ENCODE measurements at regions not wholly inside any gene's neighbourhood (a gene's known extent, or its start where the extent isn't known, plus 50 kb on each side); places are given as distances from the start of the nearest gene placed in this dataset.
"Not testable (repeated sequence)": the region's sequence is repeated elsewhere in the genome, so short reads cannot be mapped to it uniquely, and the experiment has no call there.

- TF ChIP-seq CTCF (conservative IDR thresholded peaks at IDR 0.05) (no peak), ZFX (IDR thresholded peaks at IDR 0.05) (no peak)
- H3K27ac ChIP-seq, result no peak overlapping the region
Observed at GRCh38 chr11:121904148-121904547, 211.9 kb downstream of the BLID start.

- no peak for TF ChIP-seq CTCF (conservative IDR thresholded peaks at IDR 0.05)
- no peak for TF ChIP-seq ZFX (IDR thresholded peaks at IDR 0.05)
- H3K27ac ChIP-seq, result no peak overlapping the region
Observed at GRCh38 chr11:121901886-121902285, 214.1 kb downstream of the BLID start.

GRCh38 chr11:121901417-121901816 is 214.6 kb downstream of the BLID start:
- not testable (repeated sequence) for H3K27ac ChIP-seq

GRCh38 chr11:121899520-121899919 is 216.5 kb downstream of the BLID start:
- H3K27ac ChIP-seq, result no peak overlapping the region

GRCh38 chr11:121898903-121899302 is 217.1 kb downstream of the BLID start:
- TF ChIP-seq ZFX (IDR thresholded peaks at IDR 0.05), result no peak
- TF ChIP-seq CTCF (conservative IDR thresholded peaks at IDR 0.05), result no peak
- no peak overlapping the region for H3K27ac ChIP-seq

More at GRCh38 chr11:121899520-121899919, 216.5 kb downstream of the BLID start:
- no peak for TF ChIP-seq ZFX (IDR thresholded peaks at IDR 0.05)
- no peak for TF ChIP-seq CTCF (conservative IDR thresholded peaks at IDR 0.05)

GRCh38 chr11:121895919-121896318 is 220.1 kb downstream of the BLID start:
- H3K27ac ChIP-seq, result no peak overlapping the region
- TF ChIP-seq ZFX (IDR thresholded peaks at IDR 0.05) (no peak), CTCF (conservative IDR thresholded peaks at IDR 0.05) (no peak)

GRCh38 chr11:121894581-121894980 is 221.4 kb downstream of the BLID start:
- H3K27ac ChIP-seq, result no peak overlapping the region
- no peak for TF ChIP-seq ZFX (IDR thresholded peaks at IDR 0.05)
- TF ChIP-seq CTCF (conservative IDR thresholded peaks at IDR 0.05), result no peak

GRCh38 chr11:121892863-121893262 is 223.2 kb downstream of the BLID start:
- TF ChIP-seq ZFX (IDR thresholded peaks at IDR 0.05), result no peak
- no peak for TF ChIP-seq CTCF (conservative IDR thresholded peaks at IDR 0.05)
- H3K27ac ChIP-seq, result no peak overlapping the region

Measured in C4-2B (cell line).